ENCODE measurements at regions not wholly inside any gene's neighbourhood (a gene's known extent, or its start where the extent isn't known, plus 50 kb on each side); places are given as distances from the start of the nearest gene placed in this dataset.
"Not testable (repeated sequence)": the region's sequence is repeated elsewhere in the genome, so short reads cannot be mapped to it uniquely, and the experiment has no call there.

- DNase-seq: no peak
Measured at GRCh38 chr1:94302497-94302896, 65.1 kb upstream of the ARHGAP29 start.

GRCh38 chr1:94301186-94301585 is 63.8 kb upstream of the ARHGAP29 start:
- DNase-seq: no peak

DNA sequence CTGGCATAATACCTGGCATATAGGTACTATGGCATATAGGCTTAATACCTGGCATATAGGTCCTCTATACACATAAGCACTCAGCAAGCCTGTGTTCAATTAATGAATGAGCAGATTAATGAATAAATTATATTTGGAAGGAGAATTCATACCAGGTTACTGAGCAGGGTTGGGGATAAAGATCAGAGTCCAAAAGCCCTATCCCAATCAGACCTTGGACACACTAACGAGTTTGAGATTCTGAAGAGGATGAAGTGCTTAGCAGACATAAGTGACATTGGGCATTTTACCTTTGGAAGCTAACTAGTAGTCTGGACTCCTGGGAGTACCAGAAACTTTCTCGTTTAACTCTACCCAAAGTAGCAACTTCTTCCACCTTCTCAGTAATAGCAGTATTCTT is 63.3 kb upstream of the ARHGAP29 start:
- no peak for DNase-seq

GRCh38 chr1:94299627-94300553 is 62.5 kb upstream of the ARHGAP29 start:
- no peak for DNase-seq

- no peak for DNase-seq
Measured at GRCh38 chr1:94298861-94299260, 61.5 kb upstream of the ARHGAP29 start.

GRCh38 chr1:94296018-94296417 is 58.6 kb upstream of the ARHGAP29 start:
- no peak for DNase-seq

- not testable (repeated sequence) for DNase-seq
Measured at GRCh38 chr1:94292978-94293377, 55.6 kb upstream of the ARHGAP29 start.

DNA sequence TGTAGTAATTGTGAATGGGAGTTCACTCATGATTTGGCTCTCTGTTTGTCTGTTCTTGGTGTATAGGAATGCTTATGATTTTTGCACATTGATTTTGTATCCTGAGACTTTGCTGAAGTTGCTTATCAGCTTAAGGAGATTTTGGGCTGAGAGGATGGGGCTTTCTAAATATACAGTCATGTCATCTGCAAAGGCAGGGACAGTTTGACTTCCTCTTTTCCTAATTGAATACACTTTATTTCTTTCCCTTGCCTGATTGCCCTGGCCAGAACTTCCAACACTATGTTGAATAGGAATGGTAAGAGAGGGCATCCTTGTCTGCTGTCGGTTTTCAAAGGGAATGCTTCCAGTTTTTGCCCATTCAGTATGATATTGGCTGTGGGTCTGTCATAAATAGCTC is 51.9 kb upstream of the ARHGAP29 start:
- not testable (repeated sequence) for DNase-seq

Measured in cerebellar nuclear complex (tissue), 1 donor.